ENCODE measurements at regions not wholly inside any gene's neighbourhood (a gene's known extent, or its start where the extent isn't known, plus 50 kb on each side); places are given as distances from the start of the nearest gene placed in this dataset.

DNA sequence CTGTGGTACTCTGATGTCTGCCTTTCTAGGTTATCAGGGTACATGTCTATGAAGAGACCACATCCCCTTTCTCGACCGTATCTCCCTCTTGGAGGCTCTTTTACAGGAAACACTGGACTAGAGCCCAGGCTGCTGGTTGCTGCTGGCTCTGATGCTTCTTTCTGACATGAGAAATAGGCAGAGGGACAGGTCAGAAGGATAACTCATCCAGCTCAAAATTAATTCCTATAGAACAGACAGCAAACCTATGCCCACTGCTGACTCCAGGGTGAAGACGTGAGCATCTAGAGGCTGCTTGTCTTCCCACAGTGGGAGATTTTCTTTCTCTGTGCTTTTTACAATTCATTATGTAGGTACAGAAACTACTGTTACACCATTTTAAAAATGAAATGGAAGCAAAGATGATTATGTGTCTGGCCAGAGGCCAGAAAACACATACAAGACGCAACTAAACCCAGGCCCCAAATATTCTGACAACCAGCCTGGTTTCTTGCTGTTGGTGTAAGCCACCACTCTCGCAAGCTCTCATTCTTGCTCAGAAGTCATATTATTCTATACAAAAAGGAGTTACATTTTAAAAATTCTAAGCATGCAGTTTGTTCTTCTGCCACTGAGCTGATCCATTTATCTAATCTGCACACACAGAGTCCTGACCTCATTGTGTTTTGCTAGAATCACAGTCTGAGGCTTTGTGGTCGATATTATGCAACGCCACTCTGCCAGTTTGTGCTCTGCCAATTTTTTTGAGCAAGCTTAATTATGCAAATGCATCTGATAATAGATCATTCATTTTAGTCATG is 424.3 kb downstream of the KIF20B start:
- H3K27me3 ChIP-seq (ENCODE audit: control insufficient read depth, extremely low read depth, insufficient read depth, low read length), result no peaks in the 10 kb centered on the region
- FAIRE-seq (no peak), DNase-seq (ENCODE audit: low read depth, low spot score) (no peak)
- H3K36me3 ChIP-seq (ENCODE audit: control insufficient read depth in 2 of 2, extremely low read depth in 1 of 2, insufficient read depth in 2 of 2, low read length in 2 of 2), result no peaks in the 10 kb centered on the region
- no peak overlapping the region for H3K9ac ChIP-seq (ENCODE audit: control insufficient read depth, extremely low read depth, insufficient read depth, low read length)
- H3K4me1 ChIP-seq (ENCODE audit: control insufficient read depth, extremely low read depth, insufficient read depth, low read length), result no peaks in the 10 kb centered on the region
- no peak overlapping the region for H3K27ac ChIP-seq (ENCODE audit: control insufficient read depth, insufficient read depth, low read length)
- no peaks in the 10 kb centered on the region for H4K20me1 ChIP-seq (ENCODE audit: control insufficient read depth, extremely low read depth, insufficient read depth, low read length)
- no peak overlapping the region for H2AFZ ChIP-seq (ENCODE audit: control insufficient read depth, low read length)
- H3K4me2 ChIP-seq (ENCODE audit: control insufficient read depth, extremely low read depth, insufficient read depth, low read depth, low read length), result no peak overlapping the region
- dilution Hi-C loops (cut with MboI; ENCODE audit: extremely low pct_ligation_motif_present, low sequenced_read_pairs), result no loop called here
- H3K9me3 ChIP-seq (ENCODE audit: control insufficient read depth, low read depth, low read length), result no peaks in the 10 kb centered on the region
- no peak overlapping the region for H3K4me3 ChIP-seq (ENCODE audit: control insufficient read depth in 2 of 3, extremely low read depth in 1 of 3, insufficient read depth in 2 of 3, low read depth in 1 of 3, low read length in 3 of 3)
- no peaks in the 10 kb centered on the region for H3K9me1 ChIP-seq (ENCODE audit: control insufficient read depth, extremely low read depth, insufficient read depth, low read length)
- H3K79me2 ChIP-seq (ENCODE audit: control insufficient read depth, insufficient read depth, low read length), result no peaks in the 10 kb centered on the region
- TF ChIP-seq, protein P1, sequence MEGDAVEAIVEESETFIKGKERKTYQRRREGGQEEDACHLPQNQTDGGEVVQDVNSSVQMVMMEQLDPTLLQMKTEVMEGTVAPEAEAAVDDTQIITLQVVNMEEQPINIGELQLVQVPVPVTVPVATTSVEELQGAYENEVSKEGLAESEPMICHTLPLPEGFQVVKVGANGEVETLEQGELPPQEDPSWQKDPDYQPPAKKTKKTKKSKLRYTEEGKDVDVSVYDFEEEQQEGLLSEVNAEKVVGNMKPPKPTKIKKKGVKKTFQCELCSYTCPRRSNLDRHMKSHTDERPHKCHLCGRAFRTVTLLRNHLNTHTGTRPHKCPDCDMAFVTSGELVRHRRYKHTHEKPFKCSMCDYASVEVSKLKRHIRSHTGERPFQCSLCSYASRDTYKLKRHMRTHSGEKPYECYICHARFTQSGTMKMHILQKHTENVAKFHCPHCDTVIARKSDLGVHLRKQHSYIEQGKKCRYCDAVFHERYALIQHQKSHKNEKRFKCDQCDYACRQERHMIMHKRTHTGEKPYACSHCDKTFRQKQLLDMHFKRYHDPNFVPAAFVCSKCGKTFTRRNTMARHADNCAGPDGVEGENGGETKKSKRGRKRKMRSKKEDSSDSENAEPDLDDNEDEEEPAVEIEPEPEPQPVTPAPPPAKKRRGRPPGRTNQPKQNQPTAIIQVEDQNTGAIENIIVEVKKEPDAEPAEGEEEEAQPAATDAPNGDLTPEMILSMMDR (optimal IDR thresholded peaks at IDR 0.05 in 1 of 3, IDR thresholded peaks at IDR 0.05 in 1 of 3, conservative IDR thresholded peaks at IDR 0.05 in 1 of 3; ENCODE audit: extremely low read depth in 1 of 3, insufficient read depth in 2 of 3, low read length in 3 of 3), result peak in 1 of 3 experiments; percentile 27
- TF ChIP-seq EZH2 (IDR thresholded peaks at IDR 0.05; ENCODE audit: low read length), result no peak

DNA sequence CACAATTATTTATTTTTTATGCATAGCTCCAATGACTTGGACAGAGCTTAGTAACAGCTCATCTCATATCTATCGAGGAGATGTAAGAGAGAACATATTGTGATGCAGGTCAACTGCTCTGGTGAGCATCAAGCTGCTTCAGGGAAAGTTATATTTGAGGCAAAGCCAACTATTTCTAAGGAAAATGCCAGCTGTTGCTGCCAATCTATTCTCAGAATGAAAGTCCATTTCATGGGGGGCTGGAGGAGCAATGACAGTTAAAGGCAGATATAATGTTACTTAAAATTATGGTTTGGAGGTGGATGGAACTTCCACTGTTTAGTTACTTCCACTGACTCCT is 424.8 kb downstream of the KIF20B start:
- H2AFZ ChIP-seq (ENCODE audit: control insufficient read depth, low read length), result no peak overlapping the region
- FAIRE-seq (peak; percentile 75), DNase-seq (ENCODE audit: low read depth, low spot score) (no peak)
- dilution Hi-C loops (cut with MboI; ENCODE audit: extremely low pct_ligation_motif_present, low sequenced_read_pairs), result no loop called here
- TF ChIP-seq, protein P1 (optimal IDR thresholded peaks at IDR 0.05 in 1 of 3, IDR thresholded peaks at IDR 0.05 in 1 of 3, conservative IDR thresholded peaks at IDR 0.05 in 1 of 3; ENCODE audit: extremely low read depth in 1 of 3, insufficient read depth in 2 of 3, low read length in 3 of 3), result no peak
- TF ChIP-seq EZH2 (IDR thresholded peaks at IDR 0.05; ENCODE audit: low read length), result no peak
- no peaks in the 10 kb centered on the region for H3K79me2 ChIP-seq (ENCODE audit: control insufficient read depth, insufficient read depth, low read length)
- no peaks in the 10 kb centered on the region for H4K20me1 ChIP-seq (ENCODE audit: control insufficient read depth, extremely low read depth, insufficient read depth, low read length)
- H3K4me1 ChIP-seq (ENCODE audit: control insufficient read depth, extremely low read depth, insufficient read depth, low read length), result no peaks in the 10 kb centered on the region
- H3K36me3 ChIP-seq (ENCODE audit: control insufficient read depth in 2 of 2, extremely low read depth in 1 of 2, insufficient read depth in 2 of 2, low read length in 2 of 2), result no peaks in the 10 kb centered on the region
- no peaks in the 10 kb centered on the region for H3K27me3 ChIP-seq (ENCODE audit: control insufficient read depth, extremely low read depth, insufficient read depth, low read length)
- no peak overlapping the region for H3K4me3 ChIP-seq (ENCODE audit: control insufficient read depth in 2 of 3, extremely low read depth in 1 of 3, insufficient read depth in 2 of 3, low read depth in 1 of 3, low read length in 3 of 3)
- no peak overlapping the region for H3K27ac ChIP-seq (ENCODE audit: control insufficient read depth, insufficient read depth, low read length)
- no peaks in the 10 kb centered on the region for H3K9me1 ChIP-seq (ENCODE audit: control insufficient read depth, extremely low read depth, insufficient read depth, low read length)
- no peak overlapping the region for H3K9ac ChIP-seq (ENCODE audit: control insufficient read depth, extremely low read depth, insufficient read depth, low read length)
- no peaks in the 10 kb centered on the region for H3K9me3 ChIP-seq (ENCODE audit: control insufficient read depth, low read depth, low read length)
- no peak overlapping the region for H3K4me2 ChIP-seq (ENCODE audit: control insufficient read depth, extremely low read depth, insufficient read depth, low read depth, low read length)
